Thyroid gland (tissue), 4 donors: ENCODE measurements at regions not wholly inside any gene's neighbourhood (a gene's known extent, or its start where the extent isn't known, plus 50 kb on each side); places are given as distances from the start of the nearest gene placed in this dataset.

Experiments used
- POLR2A ChIP-seq, 2 donors: fragments of 450-650 bp; IDR thresholded peaks; one replicate each; pipeline ENCODE4 v1.6.1; 2017; ENCODE audit warnings: antibody characterized with exemption in 2 of 2, mild to moderate bottlenecking in 2 of 2, moderate library complexity in 1 of 2
- TF ChIP-seq, protein P1 (sequence below), 6 experiments: fragments of 200-600 bp in 3 of 6; fragments of 450-650 bp in 3 of 6; sonication (generic) in 3 of 6; IDR thresholded peaks; one replicate each; pipeline ENCODE4 v1.5.1; 2016 to 2019; ENCODE audit warnings: antibody characterized with exemption in 6 of 6, mild to moderate bottlenecking in 2 of 6, inconsistent platforms in 1 of 6, moderate library complexity in 1 of 6

DNA sequence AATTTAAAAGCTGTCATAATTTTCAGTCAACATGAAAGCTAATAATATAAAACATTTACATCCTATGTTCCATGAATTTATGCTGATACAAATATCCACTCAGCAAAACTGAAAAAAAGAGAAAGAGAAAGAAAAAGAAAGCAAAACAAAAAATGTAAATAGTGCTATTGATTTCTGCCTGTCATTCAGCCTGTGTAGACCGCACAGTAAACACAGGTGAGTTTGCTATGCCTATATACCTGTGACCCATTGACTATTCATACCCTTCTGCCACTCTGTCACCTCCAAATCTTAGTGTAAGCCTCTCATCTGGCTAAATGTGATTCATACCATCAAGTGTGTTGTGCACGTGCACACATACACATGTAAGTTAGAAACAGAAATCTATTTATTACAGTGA, 359.0 kb upstream of the RORB start:
- no peak for TF ChIP-seq POLR2A (IDR thresholded peaks at IDR 0.05)
- TF ChIP-seq, protein P1, sequence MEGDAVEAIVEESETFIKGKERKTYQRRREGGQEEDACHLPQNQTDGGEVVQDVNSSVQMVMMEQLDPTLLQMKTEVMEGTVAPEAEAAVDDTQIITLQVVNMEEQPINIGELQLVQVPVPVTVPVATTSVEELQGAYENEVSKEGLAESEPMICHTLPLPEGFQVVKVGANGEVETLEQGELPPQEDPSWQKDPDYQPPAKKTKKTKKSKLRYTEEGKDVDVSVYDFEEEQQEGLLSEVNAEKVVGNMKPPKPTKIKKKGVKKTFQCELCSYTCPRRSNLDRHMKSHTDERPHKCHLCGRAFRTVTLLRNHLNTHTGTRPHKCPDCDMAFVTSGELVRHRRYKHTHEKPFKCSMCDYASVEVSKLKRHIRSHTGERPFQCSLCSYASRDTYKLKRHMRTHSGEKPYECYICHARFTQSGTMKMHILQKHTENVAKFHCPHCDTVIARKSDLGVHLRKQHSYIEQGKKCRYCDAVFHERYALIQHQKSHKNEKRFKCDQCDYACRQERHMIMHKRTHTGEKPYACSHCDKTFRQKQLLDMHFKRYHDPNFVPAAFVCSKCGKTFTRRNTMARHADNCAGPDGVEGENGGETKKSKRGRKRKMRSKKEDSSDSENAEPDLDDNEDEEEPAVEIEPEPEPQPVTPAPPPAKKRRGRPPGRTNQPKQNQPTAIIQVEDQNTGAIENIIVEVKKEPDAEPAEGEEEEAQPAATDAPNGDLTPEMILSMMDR (IDR thresholded peaks at IDR 0.05): no peak
